Cardiac muscle cell (in vitro differentiated cells and primary cell): ENCODE measurements at regions not wholly inside any gene's neighbourhood (a gene's known extent, or its start where the extent isn't known, plus 50 kb on each side); places are given as distances from the start of the nearest gene placed in this dataset.
"Not testable (repeated sequence)": the region's sequence is repeated elsewhere in the genome, so short reads cannot be mapped to it uniquely, and the experiment has no call there.

ENCODE experiments used
- DNase-seq, 2 donors: peaks; one replicate each; pipeline versions ENCODE4 v3.0.0 to v3.0.0-alpha.2; 2010 to 2017; ENCODE audit warnings: low read depth in 1 of 2, low spot score in 1 of 2
- H3K27ac ChIP-seq: fragments of 200-600 bp; sonication (generic); 2 replicates; pipeline ENCODE4 v1.5.1; 2016
- H3K27me3 ChIP-seq: fragments of 200-600 bp; sonication (generic); 2 replicates; pipeline ENCODE4 v1.6.0; 2016; ENCODE audit warnings: control low read depth
- H3K36me3 ChIP-seq: fragments of 200-600 bp; sonication (generic); 2 replicates; pipeline ENCODE4 v1.5.1; 2016; ENCODE audit warnings: control low read depth
- H3K4me1 ChIP-seq: fragments of 200-600 bp; sonication (generic); 2 replicates; pipeline ENCODE4 v1.8.1; 2017; ENCODE audit warnings: low read depth, mild to moderate bottlenecking, mixed run types
- H3K4me3 ChIP-seq: fragments of 200-600 bp; sonication (generic); 2 replicates; pipeline ENCODE4 v1.5.1; 2016; ENCODE audit warnings: mild to moderate bottlenecking
- H3K9me3 ChIP-seq: fragments of 200-600 bp; sonication (generic); 2 replicates; pipeline ENCODE4 v1.5.1; 2017; ENCODE audit warnings: low read depth, mild to moderate bottlenecking, control low read depth
- TF ChIP-seq, protein P1 (sequence below): IDR thresholded peaks from 2 replicates; pipeline ENCODE4 v1.5.1; 2012; ENCODE audit warnings: low read depth, mild to moderate bottlenecking, low read length

DNA sequence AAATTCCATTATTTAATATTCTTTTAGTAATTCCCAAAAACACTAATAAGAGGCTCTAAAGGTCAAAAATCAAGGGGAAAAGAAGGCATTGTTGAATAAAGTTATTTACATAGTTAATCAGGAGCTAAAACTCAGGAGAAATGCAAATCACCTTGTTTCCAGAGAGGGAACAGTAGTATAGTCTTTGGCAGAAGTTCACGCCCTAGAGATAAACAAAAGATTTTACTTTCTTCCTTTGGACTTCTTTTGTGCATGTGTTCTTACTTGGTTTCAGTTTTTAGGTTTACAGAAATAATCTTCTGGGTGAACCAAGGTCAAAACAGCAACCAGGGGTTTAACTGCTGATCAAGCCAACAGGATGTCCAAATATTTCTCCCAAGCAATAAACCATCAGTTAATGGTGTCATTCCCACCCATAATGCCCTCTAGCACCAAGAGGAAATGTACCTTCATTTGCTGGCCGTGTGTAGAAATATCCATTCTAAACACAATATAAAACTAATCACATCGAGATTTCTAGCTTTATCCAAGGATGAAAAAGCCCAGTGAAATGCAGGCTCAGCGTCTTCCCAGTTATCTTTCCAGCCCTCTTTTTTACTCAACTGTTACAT, 518.8 kb upstream of the SOX9 start:
- no peaks in the 10 kb centered on the region for H3K9me3 ChIP-seq
- no peak overlapping the region for H3K4me3 ChIP-seq
- DNase-seq = no peak
- no peaks in the 10 kb centered on the region for H3K36me3 ChIP-seq
- TF ChIP-seq, protein P1, sequence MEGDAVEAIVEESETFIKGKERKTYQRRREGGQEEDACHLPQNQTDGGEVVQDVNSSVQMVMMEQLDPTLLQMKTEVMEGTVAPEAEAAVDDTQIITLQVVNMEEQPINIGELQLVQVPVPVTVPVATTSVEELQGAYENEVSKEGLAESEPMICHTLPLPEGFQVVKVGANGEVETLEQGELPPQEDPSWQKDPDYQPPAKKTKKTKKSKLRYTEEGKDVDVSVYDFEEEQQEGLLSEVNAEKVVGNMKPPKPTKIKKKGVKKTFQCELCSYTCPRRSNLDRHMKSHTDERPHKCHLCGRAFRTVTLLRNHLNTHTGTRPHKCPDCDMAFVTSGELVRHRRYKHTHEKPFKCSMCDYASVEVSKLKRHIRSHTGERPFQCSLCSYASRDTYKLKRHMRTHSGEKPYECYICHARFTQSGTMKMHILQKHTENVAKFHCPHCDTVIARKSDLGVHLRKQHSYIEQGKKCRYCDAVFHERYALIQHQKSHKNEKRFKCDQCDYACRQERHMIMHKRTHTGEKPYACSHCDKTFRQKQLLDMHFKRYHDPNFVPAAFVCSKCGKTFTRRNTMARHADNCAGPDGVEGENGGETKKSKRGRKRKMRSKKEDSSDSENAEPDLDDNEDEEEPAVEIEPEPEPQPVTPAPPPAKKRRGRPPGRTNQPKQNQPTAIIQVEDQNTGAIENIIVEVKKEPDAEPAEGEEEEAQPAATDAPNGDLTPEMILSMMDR = no peak
- no peaks in the 10 kb centered on the region for H3K4me1 ChIP-seq
- no peak overlapping the region for H3K27ac ChIP-seq
- no peaks in the 10 kb centered on the region for H3K27me3 ChIP-seq

DNA sequence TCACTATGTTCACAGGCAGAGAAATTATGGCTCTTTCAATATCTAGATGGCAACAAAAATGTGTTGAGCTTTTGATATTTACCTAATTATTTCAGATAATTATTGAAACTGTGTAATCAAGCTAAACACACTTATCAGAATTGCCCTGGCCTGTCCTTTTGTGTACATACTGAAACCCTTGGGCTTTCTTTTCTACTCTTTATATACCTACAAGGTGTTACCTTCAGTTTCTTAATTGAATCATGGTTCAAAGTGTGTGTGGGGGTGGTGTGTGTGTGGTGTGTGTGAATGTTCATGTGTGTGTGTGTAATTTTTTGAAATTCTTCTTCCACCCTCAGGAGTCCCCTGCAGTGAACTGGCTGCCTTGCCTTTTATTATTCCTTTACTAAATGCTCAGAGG, 506.8 kb upstream of the SOX9 start:
- Histone ChIP-seq H3K4me1 (no peaks in the 10 kb centered on the region), H3K27me3 (no peaks in the 10 kb centered on the region), H3K4me3 (no peak overlapping the region), H3K27ac (no peak overlapping the region), H3K9me3 (no peaks in the 10 kb centered on the region), H3K36me3 (no peaks in the 10 kb centered on the region)
- DNase-seq = no peak
- TF ChIP-seq, protein P1 = no peak

GRCh38 chr17:71615820-71616219, 505.0 kb upstream of the SOX9 start:
- Histone ChIP-seq H3K36me3 (no peaks in the 10 kb centered on the region), H3K27ac (no peak overlapping the region), H3K9me3 (no peaks in the 10 kb centered on the region), H3K4me1 (no peaks in the 10 kb centered on the region), H3K4me3 (no peak overlapping the region), H3K27me3 (no peaks in the 10 kb centered on the region)
- TF ChIP-seq, protein P1 = no peak
- DNase-seq = no peak

- not testable (repeated sequence) for H3K9me3 ChIP-seq, H3K36me3 ChIP-seq, H3K27ac ChIP-seq, H3K4me1 ChIP-seq, DNase-seq, H3K27me3 ChIP-seq, H3K4me3 ChIP-seq
These were observed 503.1 kb upstream of the SOX9 start for GRCh38 chr17:71617767-71618166.

DNA sequence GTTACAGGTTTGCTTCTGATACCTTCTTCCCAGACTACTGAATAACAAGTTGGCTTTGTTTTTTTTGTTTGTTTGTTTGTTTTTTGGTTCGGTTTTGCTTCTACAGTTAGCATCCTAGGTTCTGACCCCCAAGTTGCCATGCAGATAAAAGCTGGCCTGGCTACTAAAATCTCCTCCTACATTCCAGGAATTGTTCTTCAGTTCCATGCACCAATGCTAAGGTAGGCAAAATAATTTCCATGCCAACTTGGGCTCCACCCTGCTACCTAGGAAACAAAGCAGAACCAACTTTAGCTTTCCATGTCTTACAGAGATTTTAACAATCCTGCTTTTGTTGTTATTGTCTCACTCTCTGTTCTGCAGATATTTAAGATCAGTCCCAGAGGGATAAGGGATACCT, 495.5 kb upstream of the SOX9 start:
- no peaks in the 10 kb centered on the region for H3K36me3 ChIP-seq
- DNase-seq = no peak
- H3K9me3 ChIP-seq = no peaks in the 10 kb centered on the region
- H3K27ac ChIP-seq = no peak overlapping the region
- no peaks in the 10 kb centered on the region for H3K27me3 ChIP-seq
- H3K4me3 ChIP-seq = no peak overlapping the region
- TF ChIP-seq, protein P1 = no peak
- H3K4me1 ChIP-seq = no peaks in the 10 kb centered on the region

DNA sequence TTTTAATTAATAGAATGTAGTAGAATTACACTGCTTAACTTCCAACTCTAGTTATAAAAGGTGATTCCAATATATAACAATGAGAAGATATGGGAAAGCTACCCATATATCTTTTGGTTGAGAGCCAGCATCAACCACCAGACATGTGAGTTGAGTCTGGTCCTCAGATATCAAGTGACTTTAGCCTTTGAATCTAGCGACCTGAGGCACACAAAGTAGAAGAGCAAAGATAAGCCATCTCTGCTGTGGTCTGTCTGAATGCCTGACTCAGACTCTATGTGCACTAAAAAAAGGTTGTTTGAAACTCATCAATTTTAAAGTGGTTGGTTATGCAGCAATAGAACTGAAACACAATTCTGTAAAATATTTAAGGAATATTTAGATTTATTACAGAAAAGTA, 492.5 kb upstream of the SOX9 start:
- Histone ChIP-seq H3K36me3 (no peaks in the 10 kb centered on the region), H3K27ac (no peak overlapping the region), H3K4me3 (no peak overlapping the region), H3K27me3 (no peaks in the 10 kb centered on the region), H3K4me1 (no peaks in the 10 kb centered on the region), H3K9me3 (no peaks in the 10 kb centered on the region)
- TF ChIP-seq, protein P1 = no peak
- no peak for DNase-seq
